CD14-positive monocyte (primary cell): ENCODE measurements at regions not wholly inside any gene's neighbourhood (a gene's known extent, or its start where the extent isn't known, plus 50 kb on each side); places are given as distances from the start of the nearest gene placed in this dataset.
A peak's percentile ranks its signal among the peaks of the same experiment; 100 is the strongest.

Experiments
- DNase-seq, 3 donors: peaks; one replicate each; pipeline ENCODE4 v3.0.0-alpha.2; 2011 to 2022
- H2AFZ ChIP-seq: 2 replicates; pipeline ENCODE4 v1.6.0; 2012; ENCODE audit warnings: mild to moderate bottlenecking, low read depth, low read length, inconsistent platforms; ENCODE audit not compliant: insufficient read depth, poor library complexity, severe bottlenecking
- H3K27ac ChIP-seq, 2 donors: 1 replicate in 1 of 2; 2 replicates in 1 of 2; pipeline ENCODE4 v1.5.1; 2012 to 2013; ENCODE audit warnings: low read length in 2 of 2, control low read depth in 1 of 2, inconsistent platforms in 1 of 2, low read depth in 1 of 2, mild to moderate bottlenecking in 1 of 2
- H3K27me3 ChIP-seq, 2 donors: one replicate each; pipeline versions ENCODE4 v1.6.0 to v1.6.1; 2011 to 2013; ENCODE audit warnings: low read length in 2 of 2; ENCODE audit not compliant: control insufficient read depth in 2 of 2, insufficient read depth in 2 of 2
- H3K36me3 ChIP-seq, 2 donors: replicated peaks in 1 of 2; 1 replicate in 1 of 2; 2 replicates in 1 of 2; pipeline versions ENCODE4 v1.5.1 to v1.6.1; 2012 to 2013; ENCODE audit warnings: low read length in 2 of 2, control low read depth in 1 of 2, inconsistent platforms in 1 of 2, mild to moderate bottlenecking in 1 of 2; ENCODE audit not compliant: insufficient read depth in 2 of 2, control insufficient read depth in 1 of 2
- H3K4me1 ChIP-seq, 2 donors: 1 replicate in 1 of 2; 2 replicates in 1 of 2; pipeline versions ENCODE4 v1.5.1 to v1.6.1; 2012 to 2013; ENCODE audit warnings: low read length in 2 of 2, control low read depth in 1 of 2, inconsistent platforms in 1 of 2, mild to moderate bottlenecking in 1 of 2, moderate library complexity in 1 of 2; ENCODE audit not compliant: insufficient read depth in 2 of 2, control insufficient read depth in 1 of 2
- H3K4me2 ChIP-seq: replicated peaks from 2 replicates; pipeline ENCODE3; 2012; ENCODE audit warnings: low read length, moderate library complexity, mild to moderate bottlenecking; ENCODE audit not compliant: poor library complexity, severe bottlenecking; ENCODE audit errors: extremely low read depth
- H3K4me3 ChIP-seq, 3 experiments: fragments of 200-600 bp in 1 of 3; sonication (generic) in 1 of 3; replicated peaks in 1 of 3; 1 replicate in 2 of 3; 2 replicates in 1 of 3; pipeline ENCODE4 v1.5.1; 2011 to 2013; ENCODE audit warnings: low read length in 3 of 3, mild to moderate bottlenecking in 3 of 3, control low read depth in 2 of 3, low read depth in 2 of 3, inconsistent platforms in 1 of 3, moderate library complexity in 1 of 3
- H3K79me2 ChIP-seq: 2 replicates; pipeline ENCODE4 v1.6.0; 2012; ENCODE audit warnings: mild to moderate bottlenecking, control low read depth, inconsistent platforms, low read length, moderate library complexity; ENCODE audit not compliant: insufficient read depth
- H3K9ac ChIP-seq: 2 replicates; pipeline ENCODE4 v1.6.0; 2017; ENCODE audit warnings: low read length, mild to moderate bottlenecking; ENCODE audit not compliant: insufficient read depth, poor library complexity, severe bottlenecking
- H3K9me3 ChIP-seq, 2 donors: replicated peaks in 1 of 2; 1 replicate in 1 of 2; 2 replicates in 1 of 2; pipeline versions ENCODE4 v1.5.1 to v1.6.1; 2012 to 2013; ENCODE audit warnings: low read length in 2 of 2, control low read depth in 1 of 2; ENCODE audit not compliant: control insufficient read depth in 1 of 2, insufficient read depth in 1 of 2
- H4K20me1 ChIP-seq: 2 replicates; pipeline ENCODE4 v1.6.0; 2012; ENCODE audit warnings: mild to moderate bottlenecking, low read length, control low read depth, moderate library complexity; ENCODE audit not compliant: insufficient read depth
- H3K27ac Mint-ChIP-seq, 7 donors: one replicate each; pipeline ENCODE4 v1.8.0; 2020; ENCODE audit warnings: mild to moderate bottlenecking in 7 of 7, mixed read lengths in 7 of 7, moderate library complexity in 6 of 7, inconsistent platforms in 2 of 7
- H3K27me3 Mint-ChIP-seq, 3 donors: one replicate each; pipeline ENCODE4 v1.8.0; 2021 to 2022; ENCODE audit warnings: low read depth in 3 of 3, mild to moderate bottlenecking in 3 of 3, mixed read lengths in 3 of 3, moderate library complexity in 3 of 3, inconsistent platforms in 1 of 3
- H3K36me3 Mint-ChIP-seq, 2 donors: one replicate each; pipeline ENCODE4 v1.8.0; 2020; ENCODE audit warnings: mixed read lengths in 2 of 2, inconsistent platforms in 1 of 2, mild to moderate bottlenecking in 1 of 2
- H3K4me1 Mint-ChIP-seq: one replicate; pipeline ENCODE4 v1.8.0; 2020; ENCODE audit warnings: mild to moderate bottlenecking, mixed read lengths
- H3K4me3 Mint-ChIP-seq, 2 donors: one replicate each; pipeline ENCODE4 v1.8.0; 2020; ENCODE audit warnings: mild to moderate bottlenecking in 2 of 2, mixed read lengths in 2 of 2, moderate library complexity in 1 of 2
- H3K9me3 Mint-ChIP-seq, 7 donors: one replicate each; pipeline ENCODE4 v1.8.0; 2020 to 2022; ENCODE audit warnings: mixed read lengths in 7 of 7, mild to moderate bottlenecking in 6 of 7, moderate library complexity in 6 of 7, inconsistent platforms in 2 of 7
- WGBS: methylation state at CpG from one replicate; pipeline ENCODE4 v1.1.5; 2013; ENCODE audit warnings: missing lambda C conversion rate; ENCODE audit not compliant: insufficient coverage; 5-methylcytosine and 5-hydroxymethylcytosine counted together
- intact Hi-C, 2 donors: fragments of 100-400 bp; cut with micrococcal nuclease; formaldehyde crosslinking; loops; one replicate each; pipeline versions ENCODE4 v1.15.0 to v1.15.1; 2023
- TF ChIP-seq, protein P1 (sequence below): fragments of 200-600 bp; IDR thresholded peaks from one replicate; pipeline ENCODE4 v1.8.0; 2022; ENCODE audit warnings: antibody characterized with exemption, mild to moderate bottlenecking

DNA sequence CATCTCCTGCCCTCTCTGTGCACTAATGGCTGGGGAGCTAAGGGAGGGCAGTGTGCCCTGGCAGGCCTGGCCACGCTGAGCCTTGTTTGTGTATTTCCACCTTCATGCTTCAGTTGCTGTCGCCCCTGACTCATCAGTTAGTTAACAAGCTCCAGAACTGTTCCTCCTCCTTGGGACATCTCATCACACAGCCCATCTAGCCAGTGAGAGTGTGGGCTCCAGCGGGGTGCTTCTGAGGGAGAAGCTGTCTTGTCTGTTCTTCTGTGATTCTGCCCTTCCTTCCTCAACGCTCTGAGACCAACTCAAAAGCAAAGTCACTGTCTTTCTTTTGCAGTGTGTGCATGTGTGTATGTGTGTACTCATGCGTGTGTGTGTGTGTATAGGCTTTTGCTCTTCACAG is 58.3 kb upstream of the CPEB4 start:
- Histone ChIP-seq H3K4me2 (no peak overlapping the region), H3K4me1 (peaks cover 45 to 51% of the 10 kb centered on the region in 2 donors), H3K27ac (peak overlapping the region; percentile 12 to 22), H3K79me2 (no peaks in the 10 kb centered on the region), H3K4me3 (no peak overlapping the region), H2AFZ (peak overlapping the region; percentile 14), H3K9me3 (peaks cover 0 to 4% of the 10 kb centered on the region in 2 donors), H4K20me1 (no peaks in the 10 kb centered on the region), H3K36me3 (no peaks in the 10 kb centered on the region), H3K9ac (no peak overlapping the region), H3K27me3 (no peaks in the 10 kb centered on the region)
- DNase-seq: peak; percentile 13 to 48 (median 44)
- intact Hi-C loops: no loop called here
- 63% methylated on average over 2 of the region's 5 CpGs for WGBS
- Mint-ChIP-seq H3K36me3 (no peaks in the 10 kb centered on the region), H3K9me3 (peaks cover 0 to 5% (median 1%) of the 10 kb centered on the region in 7 donors), H3K4me1 (peaks cover 53% of the 10 kb centered on the region), H3K4me3 (no peak overlapping the region), H3K27ac (peak overlapping the region in 3 of 7 donors; percentile 34 to 82 (median 76)), H3K27me3 (no peaks in the 10 kb centered on the region)
- TF ChIP-seq, protein P1, sequence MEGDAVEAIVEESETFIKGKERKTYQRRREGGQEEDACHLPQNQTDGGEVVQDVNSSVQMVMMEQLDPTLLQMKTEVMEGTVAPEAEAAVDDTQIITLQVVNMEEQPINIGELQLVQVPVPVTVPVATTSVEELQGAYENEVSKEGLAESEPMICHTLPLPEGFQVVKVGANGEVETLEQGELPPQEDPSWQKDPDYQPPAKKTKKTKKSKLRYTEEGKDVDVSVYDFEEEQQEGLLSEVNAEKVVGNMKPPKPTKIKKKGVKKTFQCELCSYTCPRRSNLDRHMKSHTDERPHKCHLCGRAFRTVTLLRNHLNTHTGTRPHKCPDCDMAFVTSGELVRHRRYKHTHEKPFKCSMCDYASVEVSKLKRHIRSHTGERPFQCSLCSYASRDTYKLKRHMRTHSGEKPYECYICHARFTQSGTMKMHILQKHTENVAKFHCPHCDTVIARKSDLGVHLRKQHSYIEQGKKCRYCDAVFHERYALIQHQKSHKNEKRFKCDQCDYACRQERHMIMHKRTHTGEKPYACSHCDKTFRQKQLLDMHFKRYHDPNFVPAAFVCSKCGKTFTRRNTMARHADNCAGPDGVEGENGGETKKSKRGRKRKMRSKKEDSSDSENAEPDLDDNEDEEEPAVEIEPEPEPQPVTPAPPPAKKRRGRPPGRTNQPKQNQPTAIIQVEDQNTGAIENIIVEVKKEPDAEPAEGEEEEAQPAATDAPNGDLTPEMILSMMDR: no peak

DNA sequence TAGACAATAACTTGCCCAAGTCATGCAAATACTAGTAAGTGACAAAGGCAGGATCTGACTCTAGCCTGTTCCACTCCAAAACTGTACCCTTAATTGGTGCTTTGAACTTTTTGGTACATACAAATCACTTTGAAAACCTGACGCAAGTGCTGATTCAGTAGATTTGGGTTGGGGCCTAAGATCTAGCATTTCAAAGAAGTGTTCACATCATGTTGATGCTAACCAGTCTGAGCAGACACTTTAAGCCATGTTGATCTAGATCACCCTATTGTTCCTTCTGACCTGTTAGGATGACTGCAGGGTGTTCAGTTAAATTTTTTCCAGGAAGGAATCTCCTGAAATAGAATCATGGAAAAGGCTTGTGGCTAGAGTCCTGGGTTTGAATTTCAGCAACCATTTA is 57.7 kb upstream of the CPEB4 start:
- Histone ChIP-seq H3K9ac (no peak overlapping the region), H3K79me2 (no peaks in the 10 kb centered on the region), H3K4me3 (no peak overlapping the region), H2AFZ (no peak overlapping the region), H3K27me3 (no peaks in the 10 kb centered on the region), H3K9me3 (peaks cover 0 to 4% of the 10 kb centered on the region in 2 donors), H3K27ac (no peak overlapping the region), H3K36me3 (no peaks in the 10 kb centered on the region), H3K4me1 (peaks cover 51 to 57% of the 10 kb centered on the region in 2 donors), H4K20me1 (no peaks in the 10 kb centered on the region), H3K4me2 (no peak overlapping the region)
- Mint-ChIP-seq H3K36me3 (no peaks in the 10 kb centered on the region), H3K4me3 (no peak overlapping the region), H3K27ac (no peak overlapping the region), H3K27me3 (no peaks in the 10 kb centered on the region), H3K4me1 (peaks cover 59% of the 10 kb centered on the region), H3K9me3 (peaks cover 0 to 5% (median 2%) of the 10 kb centered on the region in 7 donors)
- DNase-seq: no peak
- intact Hi-C loops: no loop called here
- WGBS: no CpG with 5 or more reads among the region's 1 CpG
- TF ChIP-seq, protein P1: no peak
